Memory B cell (primary cell): ENCODE measurements at regions not wholly inside any gene's neighbourhood (a gene's known extent, or its start where the extent isn't known, plus 50 kb on each side); places are given as distances from the start of the nearest gene placed in this dataset.
"Not testable (repeated sequence)": the region's sequence is repeated elsewhere in the genome, so short reads cannot be mapped to it uniquely, and the experiment has no call there.

Experiments
- ATAC-seq: fragments of 150-1000 bp; cut with Tn5 transposase; 2 replicates; pipeline ENCODE4 v1.10.0; 2021; ENCODE audit warnings: low read depth, mild to moderate bottlenecking, moderate library complexity
- DNase-seq, 2 donors: peaks; one replicate each; pipeline ENCODE4 v3.0.0; 2022; ENCODE audit warnings: low spot score in 2 of 2
- H3K27ac Mint-ChIP-seq: one replicate; pipeline ENCODE4 v1.8.0; 2022; ENCODE audit warnings: mild to moderate bottlenecking, moderate library complexity, mixed read lengths
- H3K27me3 Mint-ChIP-seq: one replicate; pipeline ENCODE4 v1.8.0; 2022; ENCODE audit warnings: mixed read lengths
- H3K36me3 Mint-ChIP-seq: one replicate; pipeline ENCODE4 v1.8.0; 2022; ENCODE audit warnings: mild to moderate bottlenecking, mixed read lengths
- H3K4me1 Mint-ChIP-seq: one replicate; pipeline ENCODE4 v1.8.0; 2022; ENCODE audit warnings: mixed read lengths
- H3K4me3 Mint-ChIP-seq: one replicate; pipeline ENCODE4 v1.8.0; 2022; ENCODE audit warnings: mild to moderate bottlenecking, moderate library complexity, mixed read lengths
- H3K9me3 Mint-ChIP-seq: one replicate; pipeline ENCODE4 v1.8.0; 2022; ENCODE audit warnings: mixed read lengths

DNA sequence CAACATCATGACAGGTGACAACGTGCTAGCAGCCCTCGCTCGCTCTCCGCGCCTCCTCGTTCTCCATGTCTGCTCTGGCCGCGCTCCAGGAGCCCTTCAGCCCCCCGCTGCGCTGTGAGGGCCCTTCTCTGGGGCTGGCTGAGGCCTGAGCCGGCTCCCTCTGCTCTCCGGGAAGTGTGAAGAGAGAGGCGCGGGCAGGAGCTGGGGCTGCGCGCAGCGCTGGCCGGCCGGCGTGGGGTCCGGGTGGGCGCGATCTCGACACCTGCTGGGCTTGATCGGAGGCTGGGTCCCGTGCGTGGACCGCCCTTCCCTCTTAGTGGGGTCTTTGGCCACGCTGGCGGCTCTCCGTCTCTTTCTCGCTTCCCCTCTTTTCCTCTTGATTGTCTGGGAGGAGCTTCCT, 195.5 kb downstream of the ANKRD30BL start:
- no peaks in the 10 kb centered on the region for H3K4me1 Mint-ChIP-seq
- H3K9me3 Mint-ChIP-seq: no peaks in the 10 kb centered on the region
- H3K4me3 Mint-ChIP-seq: no peak overlapping the region
- H3K36me3 Mint-ChIP-seq: no peaks in the 10 kb centered on the region
- no peak for DNase-seq
- no peak overlapping the region for H3K27ac Mint-ChIP-seq
- H3K27me3 Mint-ChIP-seq: no peaks in the 10 kb centered on the region
- no peak for ATAC-seq

GRCh38 chr2:131958019-131958609, 203.6 kb downstream of the ANKRD30BL start:
- H3K36me3 Mint-ChIP-seq, DNase-seq, H3K4me1 Mint-ChIP-seq, H3K9me3 Mint-ChIP-seq, H3K4me3 Mint-ChIP-seq, H3K27ac Mint-ChIP-seq, ATAC-seq, H3K27me3 Mint-ChIP-seq: not testable (repeated sequence)

- not testable (repeated sequence) for H3K4me1 Mint-ChIP-seq, H3K27me3 Mint-ChIP-seq, H3K36me3 Mint-ChIP-seq, DNase-seq, H3K27ac Mint-ChIP-seq, H3K4me3 Mint-ChIP-seq, ATAC-seq, H3K9me3 Mint-ChIP-seq
Measured at GRCh38 chr2:131948641-131949040, 213.1 kb downstream of the ANKRD30BL start.

DNA sequence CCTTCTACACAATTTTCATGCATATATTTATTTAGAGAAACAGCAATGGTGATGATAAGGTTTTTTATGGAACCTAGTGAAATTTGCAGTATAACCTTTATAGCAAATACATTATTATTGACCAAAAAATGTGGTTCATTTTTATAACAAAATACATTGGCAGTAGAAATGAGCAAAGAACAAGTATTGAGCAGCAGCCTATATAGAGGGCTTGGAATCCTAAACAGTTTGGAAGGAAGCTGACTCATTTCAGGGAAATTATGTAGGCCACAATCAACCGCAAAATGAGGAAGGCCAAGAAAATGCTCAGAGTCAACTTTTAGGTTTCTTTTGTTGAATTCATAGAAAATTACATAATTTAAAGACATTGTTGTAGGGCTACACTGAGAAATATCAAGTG, 238.5 kb downstream of the ANKRD30BL start:
- not testable (repeated sequence) for H3K27ac Mint-ChIP-seq, DNase-seq, H3K27me3 Mint-ChIP-seq, H3K4me1 Mint-ChIP-seq, H3K9me3 Mint-ChIP-seq, H3K36me3 Mint-ChIP-seq, H3K4me3 Mint-ChIP-seq, ATAC-seq

DNA sequence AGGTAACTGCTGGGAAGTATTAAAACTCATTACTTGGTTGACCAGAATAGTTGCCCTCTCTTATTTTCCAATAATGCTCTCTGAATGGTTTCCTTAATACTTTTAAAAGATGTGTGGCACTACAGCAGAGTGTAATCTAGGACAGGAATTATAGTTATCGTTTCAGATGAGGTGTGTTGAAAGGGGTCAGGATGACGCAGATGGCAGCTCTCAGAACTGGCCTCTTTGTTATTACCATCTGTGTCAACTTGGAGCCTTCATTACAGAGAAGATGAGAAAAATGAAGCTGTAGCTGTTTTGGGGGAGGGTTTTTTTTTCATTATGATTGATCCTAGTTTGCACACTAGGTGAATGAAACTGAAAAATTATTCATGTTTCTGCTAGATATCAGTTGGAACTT, 238.9 kb downstream of the ANKRD30BL start:
- not testable (repeated sequence) for ATAC-seq, H3K4me3 Mint-ChIP-seq, H3K27me3 Mint-ChIP-seq, H3K27ac Mint-ChIP-seq, H3K4me1 Mint-ChIP-seq, H3K36me3 Mint-ChIP-seq, DNase-seq, H3K9me3 Mint-ChIP-seq
